Fibroblast of pulmonary artery (primary cell): ENCODE measurements at regions not wholly inside any gene's neighbourhood (a gene's known extent, or its start where the extent isn't known, plus 50 kb on each side); places are given as distances from the start of the nearest gene placed in this dataset.
"Not testable (repeated sequence)": the region's sequence is repeated elsewhere in the genome, so short reads cannot be mapped to it uniquely, and the experiment has no call there.

Experiments
- DNase-seq: peaks from one replicate; pipeline ENCODE4 v3.0.0-alpha.2; 2010; ENCODE audit warnings: low read depth
- H3K4me3 ChIP-seq: replicated peaks from 2 replicates; pipeline ENCODE4 v1.5.1; 2011; ENCODE audit warnings: low read depth, mild to moderate bottlenecking, control low read depth, low read length, moderate library complexity
- CTCF ChIP-seq: IDR thresholded peaks from 2 replicates; pipeline ENCODE4 v1.5.1; 2011; ENCODE audit warnings: mild to moderate bottlenecking, control low read depth, low read length, inconsistent platforms; ENCODE audit errors: missing control alignments

GRCh38 chr22:41023299-41023623, 69.1 kb upstream of the EP300 start:
- DNase-seq, result no peak
- H3K4me3 ChIP-seq, result no peak overlapping the region
- no peak for TF ChIP-seq CTCF

- TF ChIP-seq CTCF, result no peak
- no peak overlapping the region for H3K4me3 ChIP-seq
- DNase-seq, result peak; percentile 94
Observed at GRCh38 chr22:41028841-41029240, 63.6 kb upstream of the EP300 start.

- TF ChIP-seq CTCF, result no peak
- DNase-seq, result peak; percentile 70
Observed at GRCh38 chr22:41030891-41031290, 61.5 kb upstream of the EP300 start.

GRCh38 chr22:41034706-41035105, 57.7 kb upstream of the EP300 start:
- no peak for DNase-seq
- no peak overlapping the region for H3K4me3 ChIP-seq
- TF ChIP-seq CTCF, result no peak

More at GRCh38 chr22:41030891-41031290, 61.5 kb upstream of the EP300 start:
- H3K4me3 ChIP-seq, result no peak overlapping the region

GRCh38 chr22:41036924-41037323, 55.5 kb upstream of the EP300 start:
- no peak for DNase-seq
- TF ChIP-seq CTCF, result no peak
- H3K4me3 ChIP-seq, result no peak overlapping the region

- H3K4me3 ChIP-seq, result no peak overlapping the region
- no peak for DNase-seq
- no peak for TF ChIP-seq CTCF
Observed at GRCh38 chr22:41038732-41039131, 53.7 kb upstream of the EP300 start.

- not testable (repeated sequence) for H3K4me3 ChIP-seq, DNase-seq
Observed at GRCh38 chr22:41039641-41040040, 52.8 kb upstream of the EP300 start.

- no peak for DNase-seq
- no peak for TF ChIP-seq CTCF
- H3K4me3 ChIP-seq, result no peak overlapping the region
Observed at GRCh38 chr22:41040483-41040882, 51.9 kb upstream of the EP300 start.
